Type B pancreatic cell (in vitro differentiated cells): ENCODE measurements at regions not wholly inside any gene's neighbourhood (a gene's known extent, or its start where the extent isn't known, plus 50 kb on each side); places are given as distances from the start of the nearest gene placed in this dataset.

Source experiments
- DNase-seq: peaks from one replicate; pipeline ENCODE4 v3.0.0; 2021; ENCODE audit warnings: mixed read lengths; ENCODE audit not compliant: unreplicated experiment; ENCODE audit errors: extremely low spot score
- H3K27ac Mint-ChIP-seq: 2 replicates; pipeline ENCODE4 v1.8.0; 2021; ENCODE audit warnings: mild to moderate bottlenecking, mixed read lengths
- H3K27me3 Mint-ChIP-seq: 2 replicates; pipeline ENCODE4 v1.8.0; 2021; ENCODE audit warnings: mixed read lengths
- H3K36me3 Mint-ChIP-seq: 2 replicates; pipeline ENCODE4 v1.8.0; 2021; ENCODE audit warnings: mixed read lengths
- H3K4me1 Mint-ChIP-seq: one replicate; pipeline ENCODE4 v1.8.0; 2021; ENCODE audit warnings: mixed read lengths; ENCODE audit not compliant: unreplicated experiment
- H3K4me3 Mint-ChIP-seq: 2 replicates; pipeline ENCODE4 v1.8.0; 2021; ENCODE audit warnings: mild to moderate bottlenecking, mixed read lengths
- H3K9me3 Mint-ChIP-seq: 2 replicates; pipeline ENCODE4 v1.8.0; 2021; ENCODE audit warnings: mixed read lengths
- TF ChIP-seq, protein P1 (sequence below): fragments of 200-600 bp; sonication (generic); conservative IDR thresholded peaks from 2 replicates; pipeline ENCODE4 v1.5.0; 2021; ENCODE audit warnings: antibody characterized with exemption, mild to moderate bottlenecking

DNA sequence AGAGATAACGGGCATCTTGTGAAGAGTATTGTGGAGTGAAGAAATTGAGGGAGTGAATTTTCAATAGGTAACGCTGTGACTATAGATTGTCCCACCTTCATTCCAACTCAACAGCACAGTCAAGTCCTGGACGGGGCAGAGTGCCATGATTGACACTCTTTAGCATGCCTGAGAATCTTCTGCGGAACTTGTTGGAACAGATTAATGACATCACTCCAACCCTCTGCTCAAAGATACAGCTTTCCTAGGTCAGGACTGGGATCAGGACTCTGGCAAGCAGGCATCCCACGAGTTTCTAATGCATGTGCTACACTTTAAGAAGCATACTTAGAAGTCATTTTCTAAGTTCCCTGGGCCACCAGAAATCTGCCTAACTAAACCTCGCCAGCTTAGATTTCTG lies 267.6 kb upstream of the CFAP20DC start:
- TF ChIP-seq, protein P1, sequence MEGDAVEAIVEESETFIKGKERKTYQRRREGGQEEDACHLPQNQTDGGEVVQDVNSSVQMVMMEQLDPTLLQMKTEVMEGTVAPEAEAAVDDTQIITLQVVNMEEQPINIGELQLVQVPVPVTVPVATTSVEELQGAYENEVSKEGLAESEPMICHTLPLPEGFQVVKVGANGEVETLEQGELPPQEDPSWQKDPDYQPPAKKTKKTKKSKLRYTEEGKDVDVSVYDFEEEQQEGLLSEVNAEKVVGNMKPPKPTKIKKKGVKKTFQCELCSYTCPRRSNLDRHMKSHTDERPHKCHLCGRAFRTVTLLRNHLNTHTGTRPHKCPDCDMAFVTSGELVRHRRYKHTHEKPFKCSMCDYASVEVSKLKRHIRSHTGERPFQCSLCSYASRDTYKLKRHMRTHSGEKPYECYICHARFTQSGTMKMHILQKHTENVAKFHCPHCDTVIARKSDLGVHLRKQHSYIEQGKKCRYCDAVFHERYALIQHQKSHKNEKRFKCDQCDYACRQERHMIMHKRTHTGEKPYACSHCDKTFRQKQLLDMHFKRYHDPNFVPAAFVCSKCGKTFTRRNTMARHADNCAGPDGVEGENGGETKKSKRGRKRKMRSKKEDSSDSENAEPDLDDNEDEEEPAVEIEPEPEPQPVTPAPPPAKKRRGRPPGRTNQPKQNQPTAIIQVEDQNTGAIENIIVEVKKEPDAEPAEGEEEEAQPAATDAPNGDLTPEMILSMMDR: no peak
- Mint-ChIP-seq H3K36me3 (no peaks in the 10 kb centered on the region), H3K4me1 (peaks cover 18% of the 10 kb centered on the region), H3K9me3 (no peaks in the 10 kb centered on the region), H3K27me3 (no peaks in the 10 kb centered on the region), H3K4me3 (no peak overlapping the region), H3K27ac (no peak overlapping the region)
- no peak for DNase-seq

DNA sequence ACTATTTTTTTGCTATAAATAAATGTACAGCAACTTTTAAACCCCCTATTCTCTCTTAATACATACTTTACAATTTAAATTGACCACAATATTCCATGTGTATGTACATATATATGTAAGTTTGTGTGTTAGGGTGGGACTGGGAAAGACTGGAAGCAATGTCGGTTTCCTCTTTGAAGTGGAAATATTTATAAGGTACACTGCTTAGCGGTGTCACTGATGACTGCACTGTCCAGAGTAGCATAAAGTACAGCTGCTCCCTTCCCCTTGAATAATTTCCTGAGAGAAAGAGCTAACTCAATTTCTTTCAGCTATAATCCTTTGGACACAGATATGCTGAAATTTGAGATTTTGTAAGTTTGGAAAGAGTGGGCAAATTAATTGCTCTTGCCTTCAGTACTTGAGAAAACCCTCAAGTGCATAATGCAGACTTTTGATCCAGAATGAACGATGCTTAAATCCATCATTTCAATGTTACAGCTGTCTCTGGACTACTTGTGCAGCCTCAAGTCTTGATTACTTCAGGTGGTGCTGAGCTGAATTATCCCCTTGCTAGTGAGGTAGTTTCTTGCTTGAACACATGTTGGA lies 267.0 kb upstream of the CFAP20DC start:
- Mint-ChIP-seq H3K27me3 (no peaks in the 10 kb centered on the region), H3K9me3 (no peaks in the 10 kb centered on the region), H3K4me3 (no peak overlapping the region), H3K36me3 (no peaks in the 10 kb centered on the region), H3K27ac (no peak overlapping the region), H3K4me1 (peaks cover 12% of the 10 kb centered on the region)
- TF ChIP-seq, protein P1: no peak
- no peak for DNase-seq

DNA sequence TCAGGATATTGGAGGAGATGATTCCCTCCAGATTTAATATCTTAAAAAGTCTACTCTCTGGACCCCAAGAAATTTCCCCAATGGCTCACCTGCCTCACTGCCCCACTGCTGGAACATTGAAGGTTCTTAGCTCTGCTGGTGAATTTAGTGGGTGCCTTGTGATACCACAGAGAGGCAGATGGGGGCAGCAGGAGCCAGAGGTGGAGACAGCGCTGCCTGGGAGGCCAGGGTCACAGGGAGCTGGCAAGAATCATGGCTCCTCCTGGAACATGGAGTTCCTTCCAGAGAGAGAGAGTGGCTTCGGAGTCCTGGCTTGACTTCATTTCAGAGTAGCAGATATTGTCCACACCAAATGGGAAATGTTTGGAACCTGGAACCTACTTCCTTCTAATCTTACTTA lies 263.5 kb upstream of the CFAP20DC start:
- Mint-ChIP-seq H3K27me3 (no peaks in the 10 kb centered on the region), H3K36me3 (no peaks in the 10 kb centered on the region), H3K27ac (no peak overlapping the region), H3K4me1 (peaks cover 7% of the 10 kb centered on the region), H3K9me3 (no peaks in the 10 kb centered on the region), H3K4me3 (no peak overlapping the region)
- TF ChIP-seq, protein P1: peak; percentile 64
- DNase-seq: no peak

DNA sequence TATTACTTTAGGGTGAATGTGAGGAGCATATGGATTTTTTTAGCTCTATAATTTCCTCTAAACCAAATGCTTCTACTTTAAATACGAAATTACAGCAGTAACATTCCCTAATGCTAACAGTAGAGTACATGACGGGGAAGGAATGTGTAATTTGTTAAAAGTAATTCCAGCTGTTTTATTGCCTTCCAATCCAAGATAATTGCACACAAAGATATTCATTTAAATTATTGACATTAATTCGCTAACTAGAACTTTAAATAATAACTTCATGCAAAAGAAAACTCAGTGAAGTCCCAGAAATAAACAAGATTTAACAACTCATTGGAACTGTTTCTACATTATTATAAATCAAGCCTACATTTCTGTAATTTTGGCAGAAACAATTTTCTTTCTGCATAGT lies 261.4 kb upstream of the CFAP20DC start:
- Mint-ChIP-seq H3K27ac (no peak overlapping the region), H3K27me3 (no peaks in the 10 kb centered on the region), H3K9me3 (no peaks in the 10 kb centered on the region), H3K4me1 (peaks cover 15% of the 10 kb centered on the region), H3K36me3 (no peaks in the 10 kb centered on the region), H3K4me3 (no peak overlapping the region)
- TF ChIP-seq, protein P1: no peak
- DNase-seq: no peak

DNA sequence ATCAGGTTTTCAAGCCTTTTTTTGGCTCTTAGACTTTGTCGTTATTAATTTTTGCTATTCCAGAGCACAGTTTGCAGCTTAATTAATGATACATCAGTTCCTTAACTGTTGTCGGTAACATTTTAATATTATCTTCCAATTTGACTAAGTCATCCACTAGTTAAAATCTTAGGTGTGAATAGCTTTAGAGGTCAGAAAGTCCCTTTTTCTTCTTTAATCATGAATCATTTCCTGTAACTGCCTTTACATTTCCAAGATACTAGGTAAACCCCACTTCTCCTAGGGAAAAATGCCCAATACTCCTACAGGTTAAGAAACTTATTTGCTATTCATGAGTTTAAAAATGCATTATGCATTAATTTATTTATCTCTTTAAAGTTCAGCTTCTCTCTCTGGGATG lies 260.9 kb upstream of the CFAP20DC start:
- DNase-seq: no peak
- TF ChIP-seq, protein P1: no peak
- no peak overlapping the region for H3K27ac Mint-ChIP-seq
- H3K4me3 Mint-ChIP-seq: no peak overlapping the region
- no peaks in the 10 kb centered on the region for H3K36me3 Mint-ChIP-seq
- H3K9me3 Mint-ChIP-seq: no peaks in the 10 kb centered on the region
- peaks cover under 1% of the 10 kb centered on the region for H3K27me3 Mint-ChIP-seq
- H3K4me1 Mint-ChIP-seq: peaks cover 15% of the 10 kb centered on the region

DNA sequence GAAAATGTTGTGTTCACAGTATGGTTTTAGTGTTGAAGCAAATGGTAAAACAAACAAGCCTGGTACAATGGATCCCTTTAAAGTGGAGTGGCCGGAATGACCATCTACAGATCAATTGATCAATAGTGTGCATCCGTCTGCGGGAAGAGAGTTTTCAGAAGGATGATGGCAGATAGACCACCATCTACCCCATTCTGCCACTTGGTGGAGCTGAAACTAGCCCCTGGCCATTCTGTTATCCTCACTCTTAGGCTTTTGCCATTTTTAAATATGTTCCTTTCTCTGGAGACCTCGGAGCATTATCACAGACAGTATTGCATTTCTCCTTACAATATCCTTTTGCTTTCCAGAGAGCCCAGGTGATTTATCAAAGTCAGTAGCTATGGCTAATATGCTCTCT lies 258.9 kb upstream of the CFAP20DC start:
- Mint-ChIP-seq H3K9me3 (no peaks in the 10 kb centered on the region), H3K36me3 (no peaks in the 10 kb centered on the region), H3K27me3 (peaks cover 2% of the 10 kb centered on the region), H3K4me3 (no peak overlapping the region), H3K4me1 (peaks cover 15% of the 10 kb centered on the region), H3K27ac (no peak overlapping the region)
- TF ChIP-seq, protein P1: peak; percentile 42
- DNase-seq: no peak
